Neural cell (in vitro differentiated cells): ENCODE measurements at regions not wholly inside any gene's neighbourhood (a gene's known extent, or its start where the extent isn't known, plus 50 kb on each side); places are given as distances from the start of the nearest gene placed in this dataset.
"Not testable (repeated sequence)": the region's sequence is repeated elsewhere in the genome, so short reads cannot be mapped to it uniquely, and the experiment has no call there.

Experiments
- EP300 ChIP-seq: fragments of 450-650 bp; conservative IDR thresholded peaks from 2 replicates; pipeline ENCODE4 v1.6.1; 2014; ENCODE audit warnings: antibody characterized with exemption, mild to moderate bottlenecking, moderate library complexity; ENCODE audit not compliant: poor library complexity, severe bottlenecking
- EZH2 ChIP-seq: fragments of 200-600, 300-800 bp; shearing (Covaris generic), sonication (generic); IDR thresholded peaks from 2 replicates; pipeline ENCODE4 v1.6.1; 2014; ENCODE audit warnings: antibody characterized with exemption, low read length, borderline replicate concordance, mild to moderate bottlenecking; ENCODE audit not compliant: insufficient read depth, poor library complexity, severe bottlenecking
- POLR2AphosphoS5 ChIP-seq: IDR thresholded peaks from 2 replicates; pipeline ENCODE4 v1.6.1; 2012
- RAD21 ChIP-seq: fragments of 450-650 bp; conservative IDR thresholded peaks from 2 replicates; pipeline ENCODE4 v1.6.1; 2014; ENCODE audit warnings: antibody characterized with exemption, mild to moderate bottlenecking, moderate library complexity
- SMC3 ChIP-seq: fragments of 450-650 bp; conservative IDR thresholded peaks from 2 replicates; pipeline ENCODE4 v1.6.1; 2014; ENCODE audit warnings: antibody characterized with exemption, mild to moderate bottlenecking, moderate library complexity; ENCODE audit not compliant: poor library complexity
- TAF1 ChIP-seq: IDR thresholded peaks from 2 replicates; pipeline ENCODE4 v1.6.1; 2012; ENCODE audit warnings: low read depth
- TF ChIP-seq, protein P1 (sequence below): fragments of 450-650 bp; IDR thresholded peaks from 2 replicates; pipeline ENCODE4 v1.5.1; 2014; ENCODE audit warnings: antibody characterized with exemption, mild to moderate bottlenecking, moderate library complexity; ENCODE audit not compliant: poor library complexity, severe bottlenecking

DNA sequence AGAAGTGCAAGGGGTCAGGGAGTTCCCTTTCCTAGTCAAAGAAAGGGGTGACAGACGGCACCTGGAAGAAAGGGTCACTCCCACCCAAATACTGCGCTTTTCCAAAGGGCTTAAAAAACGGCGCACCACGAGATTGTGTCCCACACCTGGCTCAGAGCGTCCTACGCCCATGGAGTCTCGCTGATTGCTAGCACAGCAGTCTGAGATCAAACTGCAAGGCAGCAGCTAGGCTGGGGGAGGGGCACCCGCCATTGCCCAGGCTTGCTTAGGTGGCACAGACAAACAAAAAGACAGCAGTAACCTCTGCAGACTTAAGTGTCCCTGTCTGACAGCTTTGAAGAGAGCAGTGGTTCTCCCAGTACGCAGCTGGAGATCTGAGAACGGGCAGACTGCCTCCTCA, 402.4 kb upstream of the KLF12 start:
- TF ChIP-seq, protein P1, sequence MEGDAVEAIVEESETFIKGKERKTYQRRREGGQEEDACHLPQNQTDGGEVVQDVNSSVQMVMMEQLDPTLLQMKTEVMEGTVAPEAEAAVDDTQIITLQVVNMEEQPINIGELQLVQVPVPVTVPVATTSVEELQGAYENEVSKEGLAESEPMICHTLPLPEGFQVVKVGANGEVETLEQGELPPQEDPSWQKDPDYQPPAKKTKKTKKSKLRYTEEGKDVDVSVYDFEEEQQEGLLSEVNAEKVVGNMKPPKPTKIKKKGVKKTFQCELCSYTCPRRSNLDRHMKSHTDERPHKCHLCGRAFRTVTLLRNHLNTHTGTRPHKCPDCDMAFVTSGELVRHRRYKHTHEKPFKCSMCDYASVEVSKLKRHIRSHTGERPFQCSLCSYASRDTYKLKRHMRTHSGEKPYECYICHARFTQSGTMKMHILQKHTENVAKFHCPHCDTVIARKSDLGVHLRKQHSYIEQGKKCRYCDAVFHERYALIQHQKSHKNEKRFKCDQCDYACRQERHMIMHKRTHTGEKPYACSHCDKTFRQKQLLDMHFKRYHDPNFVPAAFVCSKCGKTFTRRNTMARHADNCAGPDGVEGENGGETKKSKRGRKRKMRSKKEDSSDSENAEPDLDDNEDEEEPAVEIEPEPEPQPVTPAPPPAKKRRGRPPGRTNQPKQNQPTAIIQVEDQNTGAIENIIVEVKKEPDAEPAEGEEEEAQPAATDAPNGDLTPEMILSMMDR, result not testable (repeated sequence)
- not testable (repeated sequence) for TF ChIP-seq RAD21, EP300, TAF1, POLR2AphosphoS5, EZH2, SMC3
